Fibroblast of skin of right quadriceps (primary cell): ENCODE measurements at regions not wholly inside any gene's neighbourhood (a gene's known extent, or its start where the extent isn't known, plus 50 kb on each side); places are given as distances from the start of the nearest gene placed in this dataset.

Experiments
- DNase-seq: peaks from one replicate; pipeline ENCODE4 v3.0.0-alpha.2; 2013

GRCh38 chr7:94109556-94109955, 105.4 kb upstream of the BET1 start:
- no peak for DNase-seq

- no peak for DNase-seq
Observed at GRCh38 chr7:94111009-94111408, 106.9 kb upstream of the BET1 start.

DNA sequence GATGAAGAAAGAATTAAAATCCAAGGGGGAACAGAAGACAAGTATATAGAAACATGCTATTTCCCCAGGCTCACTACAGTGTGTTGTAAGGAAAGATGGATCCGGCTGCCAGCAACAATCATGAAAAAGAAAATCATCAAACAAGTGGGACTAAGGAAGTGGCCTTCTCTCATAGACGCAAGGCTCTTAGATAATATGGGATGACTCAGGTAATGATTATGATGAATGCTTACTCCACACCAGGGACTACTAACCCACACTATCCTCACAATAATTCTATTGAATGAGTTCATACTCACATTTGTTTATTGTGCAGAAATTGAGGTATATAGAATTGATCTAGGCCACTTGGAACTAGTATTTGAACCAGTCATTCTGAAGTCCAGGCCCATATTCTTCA, 111.2 kb upstream of the BET1 start:
- DNase-seq = peak; percentile 10

- no peak for DNase-seq
Observed at GRCh38 chr7:94123136-94123535, 119.0 kb upstream of the BET1 start.

- peak; percentile 70 for DNase-seq
Observed at GRCh38 chr7:94127026-94127425, 122.9 kb upstream of the BET1 start.

- no peak for DNase-seq
Observed at GRCh38 chr7:94128072-94128471, 123.9 kb upstream of the BET1 start.

DNA sequence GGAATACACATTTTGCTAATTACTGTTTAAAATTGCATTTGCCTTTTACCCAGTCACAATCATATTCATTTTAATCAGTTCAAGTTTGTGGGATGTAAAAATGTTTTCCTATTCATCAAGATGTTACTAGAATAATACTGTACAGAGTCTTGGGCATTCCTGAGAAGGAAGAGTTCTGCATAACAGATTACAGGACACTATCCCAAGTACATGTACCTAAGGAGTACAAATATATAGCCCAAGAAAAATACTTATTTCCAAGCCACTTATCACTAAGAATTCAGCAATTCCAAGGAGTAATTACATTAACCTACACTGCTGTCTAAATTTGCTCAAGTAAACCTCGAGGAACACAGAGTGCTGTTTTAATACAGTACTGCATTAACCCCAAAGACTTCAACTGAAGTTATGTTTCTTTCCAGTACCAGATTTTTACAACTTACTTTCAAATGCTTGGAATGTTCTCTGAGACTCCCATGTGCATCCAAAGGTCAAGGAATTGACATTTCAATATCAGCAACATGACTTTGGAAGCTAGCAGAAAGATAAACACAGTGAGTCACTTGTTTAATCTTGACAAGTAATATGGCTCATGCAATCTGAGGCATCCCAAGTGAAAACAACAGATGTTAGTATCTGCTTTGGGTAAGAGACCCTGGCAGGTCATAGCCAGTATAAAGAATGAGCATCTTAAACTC, 125.4 kb upstream of the BET1 start:
- DNase-seq = peak; percentile 92

GRCh38 chr7:94130716-94131115, 126.6 kb upstream of the BET1 start:
- DNase-seq = no peak

- DNase-seq = peak; percentile 68
Observed at GRCh38 chr7:94133460-94133859, 129.3 kb upstream of the BET1 start.

DNA sequence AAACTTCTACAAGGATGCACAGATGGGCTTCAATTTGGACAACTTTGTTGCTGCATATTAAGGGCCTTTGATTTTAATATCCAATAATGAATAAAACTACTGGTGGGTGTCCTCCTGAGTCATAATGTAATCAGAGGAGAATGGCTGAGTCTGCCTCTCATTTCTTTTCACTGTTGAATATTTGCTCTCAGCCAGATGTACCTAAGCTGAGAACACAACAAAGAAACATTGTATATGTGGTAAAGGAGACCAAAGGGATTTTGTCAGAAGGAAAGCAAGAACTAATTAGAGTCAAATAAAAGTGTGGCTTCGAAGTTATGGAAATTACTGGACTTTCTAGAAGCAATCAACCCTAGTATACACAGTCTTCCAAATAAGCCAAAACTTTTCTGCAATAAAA, 131.0 kb upstream of the BET1 start:
- no peak for DNase-seq

DNA sequence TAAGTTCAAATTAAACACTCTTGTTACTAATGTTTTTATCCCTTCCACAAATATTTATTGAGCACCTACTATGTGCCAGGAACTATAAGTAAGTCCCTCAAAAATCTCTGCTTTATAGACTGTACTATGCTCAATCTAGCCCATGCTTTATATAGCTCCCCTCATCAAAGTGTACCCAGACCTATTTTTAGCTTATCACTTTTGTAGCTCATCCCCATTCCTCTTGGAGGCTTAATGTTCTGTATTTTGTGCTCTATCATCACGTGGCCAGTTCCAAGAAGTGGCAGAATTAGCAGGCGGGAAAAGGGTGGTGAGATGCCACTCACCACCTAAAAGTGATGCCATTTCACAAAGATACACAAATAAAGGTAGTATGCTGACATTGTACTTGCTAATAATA, 138.1 kb upstream of the BET1 start:
- DNase-seq = no peak

- peak; percentile 50 for DNase-seq
Observed at GRCh38 chr7:94145602-94146001, 141.4 kb upstream of the BET1 start.

- no peak for DNase-seq
Observed at GRCh38 chr7:94146408-94146807, 142.3 kb upstream of the BET1 start.

DNA sequence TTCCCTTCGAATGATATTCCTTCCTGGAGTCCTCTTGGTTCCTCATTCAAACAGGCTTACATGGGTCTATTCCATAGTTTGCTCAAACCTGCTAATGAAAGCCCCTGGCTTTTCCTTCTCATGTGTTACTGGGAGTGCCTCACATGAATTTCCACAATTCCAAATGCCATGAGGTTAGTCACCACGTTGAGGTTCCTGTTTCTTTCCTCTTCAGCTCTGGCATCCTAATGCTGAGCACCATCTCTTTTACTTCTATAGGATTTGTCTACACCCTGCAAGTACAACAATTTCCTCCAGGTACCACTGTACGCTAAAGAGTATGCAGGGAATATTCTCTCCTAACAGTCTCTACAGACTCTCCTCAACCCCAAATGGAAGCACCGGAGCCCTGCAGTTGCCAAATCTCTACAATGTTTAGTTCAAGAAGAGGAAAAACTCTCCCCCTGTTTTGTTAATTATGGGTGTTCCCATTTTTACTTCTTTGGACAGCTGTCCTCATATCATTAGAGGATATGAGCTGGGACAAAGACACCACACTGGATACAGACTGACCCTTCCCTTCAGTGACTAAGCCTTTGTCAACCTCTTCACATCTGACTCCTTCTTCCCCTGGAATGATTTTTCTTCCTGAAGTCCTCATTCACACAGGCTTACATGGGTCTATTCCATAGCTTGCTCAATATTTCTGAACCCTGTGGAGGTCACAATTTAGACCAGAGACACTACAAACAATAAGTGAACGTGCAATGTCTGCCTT, 145.8 kb upstream of the BET1 start:
- no peak for DNase-seq

GRCh38 chr7:94154182-94154581, 150.0 kb upstream of the BET1 start:
- no peak for DNase-seq

DNA sequence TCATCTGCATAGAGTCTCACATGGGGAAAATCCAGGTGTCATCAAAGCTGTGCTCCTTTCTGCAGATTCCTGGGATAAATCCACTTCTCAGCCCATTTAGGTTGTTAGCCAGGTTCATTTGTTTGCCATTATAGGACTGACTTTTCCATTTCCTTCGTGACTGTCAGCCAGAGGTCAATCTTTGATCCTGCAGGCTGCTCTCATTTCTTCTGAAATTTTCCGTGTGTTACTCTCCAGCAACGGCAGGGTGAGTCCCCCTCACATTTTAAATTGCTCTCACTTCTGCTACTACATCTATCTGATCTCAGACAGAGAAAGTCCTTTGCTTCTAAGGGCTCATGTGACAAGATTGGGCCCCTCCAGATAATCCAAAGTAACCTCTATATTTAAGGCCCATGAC, 150.7 kb upstream of the BET1 start:
- no peak for DNase-seq

- peak; percentile 81 for DNase-seq
Observed at GRCh38 chr7:94157659-94158306, 153.6 kb upstream of the BET1 start.

GRCh38 chr7:94160719-94161435, 156.7 kb upstream of the BET1 start:
- no peak for DNase-seq

GRCh38 chr7:94161476-94161875, 157.3 kb upstream of the BET1 start:
- no peak for DNase-seq

GRCh38 chr7:94169682-94170081, 165.5 kb upstream of the BET1 start:
- DNase-seq = no peak

DNA sequence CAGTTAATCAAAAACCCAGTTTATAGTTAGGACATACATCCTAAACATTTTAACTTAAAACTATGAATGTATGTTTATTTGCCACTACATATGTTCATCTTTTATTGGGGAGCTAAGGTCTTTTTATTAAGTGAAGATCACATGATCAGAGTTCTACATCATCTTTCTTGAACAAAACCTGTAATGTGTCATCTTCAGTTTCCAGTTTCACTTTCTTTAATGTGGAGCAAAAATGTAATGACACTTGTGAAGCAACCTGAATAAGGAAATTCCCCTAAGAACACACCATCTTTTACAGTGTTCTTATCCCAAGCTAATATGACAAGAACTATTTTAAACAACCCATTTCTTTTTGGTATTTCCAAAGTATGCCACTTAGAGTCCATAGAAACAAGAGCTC, 166.7 kb upstream of the BET1 start:
- no peak for DNase-seq

DNA sequence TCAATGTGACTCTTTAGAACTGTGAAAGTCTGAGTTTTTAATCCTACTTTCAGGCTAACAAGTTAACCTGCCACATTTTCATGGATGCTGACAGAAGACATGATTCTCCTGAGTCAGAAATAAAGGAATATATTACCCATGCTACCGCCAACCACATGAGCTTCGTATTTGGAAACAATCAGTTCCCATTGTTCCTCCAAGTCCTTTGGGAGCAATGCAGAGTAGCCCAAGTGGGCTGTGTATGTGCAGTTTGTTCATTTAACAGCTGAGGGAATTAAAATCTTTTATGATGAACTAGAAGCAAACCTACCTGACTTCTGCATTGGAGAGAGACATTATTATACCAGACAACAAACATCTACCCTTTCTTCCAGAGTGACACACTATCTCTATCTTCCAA, 169.3 kb upstream of the BET1 start:
- DNase-seq = no peak

DNA sequence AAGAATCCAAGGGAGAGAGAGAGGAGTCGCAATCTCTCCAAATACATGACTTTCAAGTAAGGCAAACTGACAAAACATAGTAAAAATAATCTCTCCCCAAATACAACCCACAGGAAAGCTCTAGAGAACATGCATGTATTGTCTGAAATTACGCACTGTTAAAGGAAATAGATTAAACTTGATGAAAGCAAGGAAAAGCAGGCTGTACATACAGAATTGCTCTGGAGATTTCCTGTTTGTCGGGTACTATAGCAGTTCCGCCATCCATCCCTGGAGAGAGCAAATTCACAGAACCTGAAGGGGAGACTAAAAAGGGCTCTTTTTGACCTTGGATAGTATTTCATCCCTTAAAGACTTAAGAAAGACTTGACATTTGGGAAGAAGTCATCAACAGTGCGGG, 170.2 kb upstream of the BET1 start:
- no peak for DNase-seq

GRCh38 chr7:94174956-94175355, 170.8 kb upstream of the BET1 start:
- DNase-seq = no peak
